ENCODE measurements at regions not wholly inside any gene's neighbourhood (a gene's known extent, or its start where the extent isn't known, plus 50 kb on each side); places are given as distances from the start of the nearest gene placed in this dataset.

- peak; percentile 55 for DNase-seq
- Histone ChIP-seq H3K4me3 (ENCODE audit: low read depth, low read length) (no peak overlapping the region), H3K27me3 (replicated peaks) (no peaks in the 10 kb centered on the region), H3K27ac (no peak overlapping the region), H3K36me3 (replicated peaks) (no peaks in the 10 kb centered on the region)
- no peak for TF ChIP-seq CTCF (IDR thresholded peaks at IDR 0.05; ENCODE audit: low read depth, low read length, missing control alignments)
- in situ Hi-C loops (cut with HindIII; ENCODE audit: low pct_ligation_motif_present, low sequenced_read_pairs) = no loop called here
These were observed 77.9 kb downstream of the SPRING1 start for GRCh38 chr12:116659771-116660481.

DNA sequence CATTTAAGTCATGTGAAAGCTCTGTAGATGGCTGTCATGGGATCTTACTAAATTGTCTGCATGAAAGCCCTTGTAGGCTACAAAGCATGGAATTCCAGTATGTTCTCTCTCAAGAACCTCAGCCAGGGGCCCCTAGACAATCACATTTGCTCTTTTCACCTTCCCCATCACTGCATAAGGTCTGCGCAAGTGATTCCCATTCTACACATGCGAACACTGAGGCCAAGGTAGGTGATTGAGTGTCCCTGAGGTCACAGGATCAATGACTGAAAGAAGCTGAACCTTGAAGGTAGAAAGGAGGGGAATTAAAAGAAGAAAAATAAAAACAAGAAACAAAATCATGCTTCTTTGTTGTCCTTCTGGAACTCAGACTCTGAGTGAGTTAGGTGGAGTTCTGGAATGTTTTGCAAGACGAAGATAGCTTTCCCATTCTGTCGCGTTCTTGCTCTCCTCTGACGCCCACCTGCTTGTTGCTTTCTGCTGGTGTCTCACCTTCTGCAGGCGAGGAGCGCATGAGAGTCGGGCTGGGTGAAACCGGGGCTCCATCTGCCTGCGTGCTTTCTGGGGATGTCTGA lies 79.9 kb downstream of the SPRING1 start:
- no peak for TF ChIP-seq CTCF (IDR thresholded peaks at IDR 0.05; ENCODE audit: low read depth, low read length, missing control alignments)
- H3K4me3 ChIP-seq (ENCODE audit: low read depth, low read length) = peak overlapping the region; percentile 32
- H3K36me3 ChIP-seq (replicated peaks) = no peaks in the 10 kb centered on the region
- no peaks in the 10 kb centered on the region for H3K27me3 ChIP-seq (replicated peaks)
- DNase-seq = no peak
- in situ Hi-C loops (cut with HindIII; ENCODE audit: low pct_ligation_motif_present, low sequenced_read_pairs) = no loop called here
- no peak overlapping the region for H3K27ac ChIP-seq

GRCh38 chr12:116656306-116656705 lies 81.6 kb downstream of the SPRING1 start:
- Histone ChIP-seq H3K4me3 (ENCODE audit: low read depth, low read length) (no peak overlapping the region), H3K27ac (no peak overlapping the region), H3K36me3 (replicated peaks) (no peaks in the 10 kb centered on the region), H3K27me3 (replicated peaks) (no peaks in the 10 kb centered on the region)
- DNase-seq = no peak
- TF ChIP-seq CTCF (IDR thresholded peaks at IDR 0.05; ENCODE audit: low read depth, low read length, missing control alignments) = no peak
- in situ Hi-C loops (cut with HindIII; ENCODE audit: low pct_ligation_motif_present, low sequenced_read_pairs) = no loop called here

- Histone ChIP-seq H3K27me3 (replicated peaks) (no peaks in the 10 kb centered on the region), H3K4me3 (ENCODE audit: low read depth, low read length) (no peak overlapping the region), H3K27ac (no peak overlapping the region), H3K36me3 (replicated peaks) (no peaks in the 10 kb centered on the region)
- DNase-seq = no peak
- no peak for TF ChIP-seq CTCF (IDR thresholded peaks at IDR 0.05; ENCODE audit: low read depth, low read length, missing control alignments)
- in situ Hi-C loops (cut with HindIII; ENCODE audit: low pct_ligation_motif_present, low sequenced_read_pairs) = no loop called here
These were observed 83.6 kb downstream of the SPRING1 start for GRCh38 chr12:116654226-116654743.

DNA sequence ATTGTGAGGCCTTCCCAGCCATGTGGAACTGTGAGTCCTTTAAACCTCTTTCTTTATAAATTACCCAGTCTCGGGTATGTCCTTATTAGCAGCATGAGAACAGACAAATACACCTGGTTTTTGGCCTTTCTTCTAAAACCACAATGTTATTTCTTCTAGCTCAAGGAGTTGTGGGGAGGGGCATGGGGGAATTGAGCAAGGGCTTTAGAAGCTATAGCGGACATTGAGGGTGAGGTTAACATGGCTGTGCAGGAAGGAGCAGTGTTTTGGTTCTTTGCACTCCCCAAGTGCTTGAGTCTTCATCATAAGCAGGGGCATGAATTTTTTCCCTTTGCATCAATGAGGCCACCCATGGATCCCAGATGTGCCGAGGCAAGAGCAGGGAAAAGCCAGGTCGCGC lies 86.8 kb downstream of the SPRING1 start:
- Histone ChIP-seq H3K4me3 (ENCODE audit: low read depth, low read length) (no peak overlapping the region), H3K27ac (no peak overlapping the region), H3K27me3 (replicated peaks) (no peaks in the 10 kb centered on the region), H3K36me3 (replicated peaks) (no peaks in the 10 kb centered on the region)
- DNase-seq = no peak
- in situ Hi-C loops (cut with HindIII; ENCODE audit: low pct_ligation_motif_present, low sequenced_read_pairs) = no loop called here
- no peak for TF ChIP-seq CTCF (IDR thresholded peaks at IDR 0.05; ENCODE audit: low read depth, low read length, missing control alignments)
